GM13977 (cell line): ENCODE measurements at regions not wholly inside any gene's neighbourhood (a gene's known extent, or its start where the extent isn't known, plus 50 kb on each side); places are given as distances from the start of the nearest gene placed in this dataset.
"Not testable (repeated sequence)": the region's sequence is repeated elsewhere in the genome, so short reads cannot be mapped to it uniquely, and the experiment has no call there.

Experiments used
- DNase-seq: peaks from one replicate; pipeline ENCODE4 v3.0.0; 2012; ENCODE audit warnings: low spot score
- CTCF ChIP-seq: IDR thresholded peaks from 2 replicates; pipeline ENCODE4 v1.5.1; 2012; ENCODE audit warnings: mild to moderate bottlenecking, control low read depth; ENCODE audit not compliant: insufficient read depth; ENCODE audit errors: extremely low read depth, missing control alignments
- in situ Hi-C: fragments of 300-500 bp; cut with MboI; formaldehyde crosslinking; loops from one replicate; pipeline ENCODE4 v1.12.0; 2022; ENCODE audit warnings: low sequenced_read_pairs, low pct_unique_long_range_greater_than_20kb, mixed read lengths, inconsistent platforms; ENCODE audit not compliant: unreplicated experiment

GRCh38 chr4:184906480-184907097, 80.8 kb upstream of the ACSL1 start:
- DNase-seq = no peak
- TF ChIP-seq CTCF = no peak
- in situ Hi-C loops = no loop called here

DNA sequence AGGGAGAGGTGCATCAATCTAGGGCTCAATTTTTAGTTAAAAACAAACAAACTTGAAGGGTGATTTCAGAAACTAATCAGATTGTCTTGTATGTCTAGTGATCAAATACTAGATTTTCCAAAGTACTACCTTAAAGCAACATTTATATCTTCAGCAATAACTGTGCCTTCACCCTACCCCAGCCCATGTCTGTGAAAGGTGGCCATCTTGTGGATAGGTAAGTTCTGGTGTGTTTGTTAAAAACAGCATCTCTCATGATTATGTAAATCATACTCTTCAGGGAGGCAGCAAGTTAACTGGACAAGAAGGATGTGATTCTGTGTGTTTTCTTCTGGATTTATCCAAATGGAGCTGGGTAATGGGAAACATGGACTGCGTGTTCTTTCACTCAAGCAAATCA, 81.4 kb upstream of the ACSL1 start:
- no peak for DNase-seq
- in situ Hi-C loops = no loop called here
- TF ChIP-seq CTCF = peak; percentile 8

DNA sequence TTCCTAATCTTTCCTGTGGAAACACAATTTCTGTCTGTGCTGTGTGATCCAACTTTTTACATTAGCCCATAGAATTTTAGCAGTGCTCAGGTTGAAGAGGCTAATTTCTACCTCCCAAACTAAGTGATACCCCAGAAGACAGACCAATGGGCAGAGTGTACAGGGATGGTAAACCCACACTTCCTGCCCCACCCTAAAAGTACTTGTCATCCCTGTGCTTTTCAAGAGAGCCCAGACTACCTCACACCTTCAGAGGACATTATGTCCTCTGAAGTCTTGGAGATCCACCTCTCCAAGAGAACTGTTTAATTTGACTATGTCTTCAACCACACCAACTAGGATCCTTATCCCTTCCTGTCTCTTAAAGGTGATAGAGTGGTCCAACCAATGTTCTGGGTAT, 82.0 kb upstream of the ACSL1 start:
- TF ChIP-seq CTCF = no peak
- in situ Hi-C loops = no loop called here

GRCh38 chr4:184911310-184911709, 85.5 kb upstream of the ACSL1 start:
- no peak for DNase-seq

More for the DNA sequence above, 82.0 kb upstream of the ACSL1 start:
- no peak for DNase-seq

DNA sequence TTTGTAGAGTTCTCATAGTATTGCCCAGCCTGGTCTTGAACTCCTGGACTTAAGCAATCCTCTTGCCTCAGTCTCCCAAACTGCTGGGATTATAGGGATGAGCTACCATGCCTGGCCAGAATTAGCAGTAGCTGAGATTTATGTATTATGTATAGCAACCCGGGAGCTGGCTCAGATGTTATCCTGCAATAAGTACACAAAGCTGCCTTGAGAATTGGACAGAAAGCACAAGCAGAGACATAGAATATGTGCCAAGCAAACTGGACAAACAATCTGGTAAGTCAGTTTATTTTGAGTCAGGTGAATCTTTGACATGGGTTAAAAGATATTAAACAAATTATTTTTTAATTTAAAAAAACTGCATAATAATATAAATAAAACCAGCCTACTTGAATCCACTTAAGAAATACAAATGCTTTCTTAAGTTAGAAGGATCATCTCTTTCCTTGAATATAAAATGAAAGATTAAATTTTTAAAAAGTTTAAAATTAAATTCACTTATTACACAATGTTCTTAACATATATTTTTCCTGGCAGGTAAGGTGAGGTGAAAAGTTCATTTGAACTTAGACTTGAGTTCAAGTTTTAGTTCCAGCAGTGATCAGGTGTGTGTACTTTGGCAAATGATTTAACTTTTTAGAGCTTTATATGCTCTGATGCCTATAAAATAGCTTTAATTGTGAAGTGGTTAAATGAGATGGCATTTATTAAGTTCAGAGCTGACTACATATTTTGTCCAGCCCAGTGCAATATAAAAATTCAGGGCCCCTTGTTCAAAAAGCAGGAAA, 87.8 kb upstream of the ACSL1 start:
- in situ Hi-C loops = no loop called here
- TF ChIP-seq CTCF = no peak
- no peak for DNase-seq

More at GRCh38 chr4:184911310-184911709, 85.5 kb upstream of the ACSL1 start:
- in situ Hi-C loops = no loop called here
- no peak for TF ChIP-seq CTCF

DNA sequence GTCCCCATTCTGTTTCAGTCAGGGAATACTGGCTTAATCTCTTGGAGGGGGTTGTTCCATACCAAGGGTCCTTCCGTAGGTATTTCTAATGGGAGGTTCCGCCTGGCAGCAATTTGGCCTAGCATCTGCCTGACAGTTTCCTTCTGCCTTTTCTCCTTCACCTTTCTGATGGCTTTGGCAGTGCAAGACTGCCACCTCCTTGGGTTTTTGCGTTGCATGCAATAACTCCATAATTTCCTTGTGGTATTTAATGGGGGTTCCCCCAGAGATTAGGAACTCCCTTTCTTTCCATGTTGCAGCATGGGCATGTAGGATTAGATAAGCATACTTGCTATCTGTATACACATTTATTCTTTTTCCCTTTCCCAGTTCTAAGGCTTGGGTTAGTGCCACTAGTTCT, 93.0 kb upstream of the ACSL1 start:
- in situ Hi-C loops, DNase-seq: not testable (repeated sequence)

DNA sequence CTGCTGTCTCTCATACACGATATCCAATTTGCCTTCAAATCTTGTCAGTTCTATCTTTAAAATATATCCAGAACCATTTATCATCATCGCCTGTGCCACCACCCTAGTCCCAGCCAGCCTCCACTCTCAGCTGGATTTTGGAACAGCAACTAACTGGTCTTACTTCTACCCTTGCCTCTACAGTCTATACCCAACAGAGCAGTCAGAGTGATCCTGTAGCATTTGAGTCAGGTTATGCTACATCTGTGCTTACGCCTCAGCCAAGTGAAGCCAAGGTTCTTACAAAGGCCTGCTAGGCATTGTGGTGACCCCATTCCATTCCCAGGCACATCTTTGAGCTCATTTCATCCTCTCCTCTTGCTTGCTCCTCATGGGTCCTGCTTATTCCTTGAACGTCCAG, 95.7 kb upstream of the ACSL1 start:
- no peak for TF ChIP-seq CTCF
- no peak for DNase-seq
- in situ Hi-C loops = no loop called here
